Naive thymus-derived CD8-positive, alpha-beta T cell (primary cell): ENCODE measurements at regions not wholly inside any gene's neighbourhood (a gene's known extent, or its start where the extent isn't known, plus 50 kb on each side); places are given as distances from the start of the nearest gene placed in this dataset.

Experiments
- ATAC-seq, 2 donors: fragments of 150-1000 bp; cut with Tn5 transposase in 1 of 2; sonication (Bioruptor Pico), chemical (Tn5 transposase) in 1 of 2; 1 replicate in 1 of 2; 2 replicates in 1 of 2; pipeline ENCODE4 v1.10.0; 2021; ENCODE audit warnings: mild to moderate bottlenecking in 2 of 2, moderate library complexity in 2 of 2
- POLR2A ChIA-PET: fragments of 350-600 bp; sonication (Branson Sonifier 250); formaldehyde crosslinking; loops from one replicate; lab custom pipeline; 2021; ENCODE audit warnings: antibody characterized with exemption; lab: Charles Lee
- DNase-seq, 10 donors: peaks; one replicate each; pipeline versions ENCODE4 v3.0.0 to v3.0.0-alpha.2; 2020 to 2022
- H3K27ac Mint-ChIP-seq, 10 donors: one replicate each; pipeline ENCODE4 v1.8.0; 2020 to 2022; ENCODE audit warnings: mild to moderate bottlenecking in 10 of 10, mixed read lengths in 10 of 10, moderate library complexity in 4 of 10, inconsistent platforms in 1 of 10
- H3K27me3 Mint-ChIP-seq, 5 donors: one replicate each; pipeline ENCODE4 v1.8.0; 2021 to 2022; ENCODE audit warnings: mixed read lengths in 5 of 5
- H3K36me3 Mint-ChIP-seq, 3 donors: one replicate each; pipeline ENCODE4 v1.8.0; 2020 to 2022; ENCODE audit warnings: mixed read lengths in 3 of 3, mild to moderate bottlenecking in 2 of 3, inconsistent platforms in 1 of 3
- H3K4me1 Mint-ChIP-seq, 4 donors: one replicate each; pipeline ENCODE4 v1.8.0; 2021 to 2022; ENCODE audit warnings: mixed read lengths in 4 of 4
- H3K4me3 Mint-ChIP-seq, 10 donors: one replicate each; pipeline ENCODE4 v1.8.0; 2020 to 2022; ENCODE audit warnings: mild to moderate bottlenecking in 10 of 10, mixed read lengths in 10 of 10, moderate library complexity in 6 of 10, inconsistent platforms in 1 of 10
- H3K9me3 Mint-ChIP-seq, 9 donors: one replicate each; pipeline ENCODE4 v1.8.0; 2020 to 2022; ENCODE audit warnings: mixed read lengths in 9 of 9, mild to moderate bottlenecking in 3 of 9, inconsistent platforms in 1 of 9, moderate library complexity in 1 of 9

DNA sequence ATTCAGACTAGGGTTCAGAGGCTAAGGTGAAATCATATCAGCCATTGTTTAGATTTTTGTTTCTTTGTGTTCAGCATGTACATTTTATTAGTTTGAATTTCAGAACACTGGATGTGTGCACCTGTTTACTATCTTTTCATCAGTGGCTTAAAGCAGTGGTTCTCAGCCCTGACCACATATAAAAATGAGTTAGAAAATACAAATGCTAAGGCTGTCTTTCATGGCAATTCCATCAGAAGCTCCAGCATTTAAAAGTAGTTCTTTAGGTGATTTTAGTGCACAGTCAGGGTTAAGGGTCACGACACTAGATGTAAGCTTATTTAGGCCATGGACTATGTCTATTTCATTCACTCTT, 213.5 kb downstream of the NECTIN3 start:
- Mint-ChIP-seq H3K27me3 (no peaks in the 10 kb centered on the region), H3K4me1 (peaks cover 12 to 23% (median 20%) of the 10 kb centered on the region in 4 donors), H3K9me3 (no peaks in the 10 kb centered on the region), H3K36me3 (no peaks in the 10 kb centered on the region), H3K4me3 (no peak overlapping the region), H3K27ac (no peak overlapping the region)
- DNase-seq (no peak), ATAC-seq (no peak)
- POLR2A ChIA-PET = no interaction called here

DNA sequence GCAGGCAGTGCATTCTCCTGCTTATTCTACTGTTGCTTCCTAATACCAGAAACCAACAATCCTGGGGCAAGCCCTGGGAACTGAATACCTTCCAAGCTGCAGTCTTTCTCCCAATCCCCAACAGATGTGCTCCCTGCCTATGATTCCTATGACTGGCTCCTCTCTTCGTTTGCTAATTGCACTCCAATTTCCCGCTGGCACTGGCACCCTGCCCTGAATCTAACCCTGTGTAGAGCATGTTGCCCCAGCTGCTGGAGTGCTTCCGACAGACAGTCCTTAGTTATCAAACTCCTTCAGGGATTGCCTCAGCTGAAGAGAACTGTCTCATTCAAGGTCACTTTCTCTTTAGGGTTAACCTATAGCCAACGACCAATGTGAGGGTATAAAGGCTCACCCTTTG, 214.1 kb downstream of the NECTIN3 start:
- POLR2A ChIA-PET = no interaction called here
- H3K36me3 Mint-ChIP-seq = no peaks in the 10 kb centered on the region
- H3K4me1 Mint-ChIP-seq = peaks cover 12 to 23% (median 20%) of the 10 kb centered on the region in 4 donors
- H3K27ac Mint-ChIP-seq = no peak overlapping the region
- ATAC-seq = no peak
- no peak overlapping the region for H3K4me3 Mint-ChIP-seq
- no peaks in the 10 kb centered on the region for H3K9me3 Mint-ChIP-seq
- DNase-seq = no peak
- no peaks in the 10 kb centered on the region for H3K27me3 Mint-ChIP-seq

DNA sequence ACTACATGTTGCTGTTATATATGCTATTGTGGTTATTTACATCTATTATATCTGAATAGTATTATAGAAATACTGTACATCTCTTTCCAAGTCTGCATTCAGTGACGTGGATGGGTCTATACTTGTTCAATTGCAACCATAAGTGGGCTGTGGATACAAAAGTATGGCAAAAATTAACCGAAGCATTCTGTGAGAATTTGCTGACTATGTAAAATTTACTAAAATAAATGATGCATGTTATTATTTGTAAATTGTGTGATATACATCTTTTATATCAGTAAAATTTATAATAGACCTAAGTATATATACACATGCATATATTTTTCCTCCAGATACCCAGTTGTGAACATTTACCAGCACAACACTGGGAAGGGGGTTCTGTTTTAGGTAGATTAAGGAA, 215.1 kb downstream of the NECTIN3 start:
- Mint-ChIP-seq H3K36me3 (no peaks in the 10 kb centered on the region), H3K27me3 (no peaks in the 10 kb centered on the region), H3K27ac (no peak overlapping the region), H3K9me3 (no peaks in the 10 kb centered on the region), H3K4me3 (no peak overlapping the region), H3K4me1 (peaks cover 12 to 23% (median 20%) of the 10 kb centered on the region in 4 donors)
- no peak for ATAC-seq
- POLR2A ChIA-PET = no interaction called here
- no peak for DNase-seq

DNA sequence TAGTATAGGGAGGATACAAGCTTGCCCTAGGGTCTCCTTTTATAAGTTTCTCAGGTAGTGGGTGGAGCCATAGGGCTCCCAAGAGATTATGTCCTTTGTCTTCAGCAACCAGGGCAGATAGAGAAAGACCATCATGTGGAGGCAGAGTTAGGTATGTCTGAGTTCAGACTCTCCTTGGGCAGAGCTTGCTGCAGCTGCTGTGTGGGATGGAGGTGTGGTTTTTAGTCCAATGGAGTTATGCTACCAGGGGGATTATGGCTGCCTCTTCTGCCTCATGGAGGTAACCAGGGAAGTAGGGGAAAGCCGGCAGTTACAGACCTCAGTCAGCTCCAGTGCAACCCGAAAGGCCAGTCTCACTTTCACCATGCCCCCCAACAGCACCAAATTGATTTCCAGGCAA, 220.5 kb downstream of the NECTIN3 start:
- DNase-seq (no peak), ATAC-seq (no peak)
- Mint-ChIP-seq H3K27me3 (no peaks in the 10 kb centered on the region), H3K4me3 (no peak overlapping the region), H3K36me3 (no peaks in the 10 kb centered on the region), H3K27ac (peak overlapping the region in 1 of 10 donors; percentile 57), H3K4me1 (peaks cover 0 to 2% (median 0%) of the 10 kb centered on the region in 4 donors), H3K9me3 (no peaks in the 10 kb centered on the region)
- POLR2A ChIA-PET = interaction anchor here (0.7 kb wide), 1 partner anchor 18 kb away, joined by 3 read pairs; no protein-coding TSS in a partner anchor

DNA sequence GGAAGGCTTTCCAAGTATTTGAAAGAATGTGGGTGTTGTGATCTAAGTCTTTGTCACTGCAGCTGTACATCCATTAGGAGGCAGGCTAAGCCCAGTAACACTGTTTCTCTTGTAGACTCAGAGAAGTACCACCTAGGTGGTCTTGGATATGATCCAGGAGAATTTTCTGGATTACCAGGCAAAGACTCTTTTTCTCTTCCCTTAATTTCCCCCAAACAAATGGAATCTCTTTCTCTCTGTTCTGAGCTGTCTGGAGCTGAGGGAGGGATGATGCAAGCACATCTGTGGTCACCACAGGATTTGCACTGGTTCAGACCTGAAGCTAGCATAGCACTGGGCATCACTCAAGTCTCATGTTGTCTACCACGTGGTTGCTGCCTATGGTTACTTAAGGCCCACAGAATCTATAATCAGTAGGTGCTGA, 227.6 kb downstream of the NECTIN3 start:
- ATAC-seq (no peak), DNase-seq (no peak)
- Mint-ChIP-seq H3K4me3 (no peak overlapping the region), H3K9me3 (no peaks in the 10 kb centered on the region), H3K4me1 (peaks cover 5 to 18% (median 11%) of the 10 kb centered on the region in 4 donors), H3K27me3 (no peaks in the 10 kb centered on the region), H3K27ac (no peak overlapping the region), H3K36me3 (no peaks in the 10 kb centered on the region)
- POLR2A ChIA-PET = no interaction called here

DNA sequence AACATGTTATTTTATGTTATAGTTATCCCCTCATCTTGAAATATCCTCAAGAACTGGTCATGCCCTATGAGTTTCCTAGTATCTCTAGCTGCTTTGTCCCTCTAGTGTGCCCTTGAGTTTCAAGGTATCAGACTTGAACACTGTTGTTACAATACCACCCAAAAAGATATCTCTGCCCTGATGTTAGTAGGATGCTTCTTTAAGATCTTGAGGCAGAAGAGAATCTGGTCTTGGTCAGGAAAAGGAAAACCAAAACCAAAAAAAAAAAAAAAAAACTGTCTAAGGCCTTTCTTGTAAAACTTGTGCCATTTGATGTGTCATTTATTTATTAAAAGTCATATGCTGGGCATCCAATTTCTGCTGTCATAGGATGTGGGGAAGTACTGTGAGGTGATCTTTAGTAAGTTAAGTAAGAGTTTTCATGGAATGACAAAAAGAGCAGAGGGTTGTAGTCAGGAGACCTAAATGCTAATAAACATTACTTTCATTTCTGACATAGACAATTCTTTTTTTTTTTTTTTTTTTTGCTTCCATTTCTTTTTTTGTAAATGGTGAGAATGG, 229.7 kb downstream of the NECTIN3 start:
- ATAC-seq = no peak

DNA sequence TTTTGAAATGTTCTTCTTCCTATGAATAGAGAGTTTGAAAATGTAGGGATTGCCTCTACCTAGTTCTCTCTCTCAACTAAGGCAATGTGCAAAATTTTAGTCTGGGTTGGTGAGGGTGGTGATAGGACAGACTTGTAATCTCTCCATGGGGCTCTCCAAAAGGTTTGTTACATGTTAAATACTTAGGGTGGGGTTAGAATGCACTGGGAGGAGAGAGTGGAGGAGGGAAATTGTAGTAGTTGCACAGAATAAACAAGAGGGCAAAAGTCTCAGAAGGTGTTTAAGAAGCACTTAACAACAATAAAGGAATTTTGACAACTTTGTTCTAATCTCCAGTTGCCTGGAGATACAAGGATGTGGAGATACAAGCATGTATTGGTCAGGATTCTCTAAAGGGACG, 230.4 kb downstream of the NECTIN3 start:
- Mint-ChIP-seq H3K4me1 (peaks cover 5 to 20% (median 11%) of the 10 kb centered on the region in 4 donors), H3K27me3 (peaks cover 0 to 6% (median 0%) of the 10 kb centered on the region in 5 donors), H3K36me3 (no peaks in the 10 kb centered on the region), H3K27ac (no peak overlapping the region), H3K4me3 (no peak overlapping the region), H3K9me3 (no peaks in the 10 kb centered on the region)
- no peak for ATAC-seq
- DNase-seq = no peak
- POLR2A ChIA-PET = no interaction called here

More for the DNA sequence above, 229.7 kb downstream of the NECTIN3 start:
- Mint-ChIP-seq H3K4me1 (peaks cover 5 to 20% (median 11%) of the 10 kb centered on the region in 4 donors), H3K27ac (peak overlapping the region in 1 of 10 donors; percentile 20), H3K27me3 (peaks cover 0 to 6% (median 0%) of the 10 kb centered on the region in 5 donors), H3K4me3 (peak overlapping the region in 1 of 10 donors; percentile 8), H3K36me3 (no peaks in the 10 kb centered on the region), H3K9me3 (no peaks in the 10 kb centered on the region)
- no peak for DNase-seq
- POLR2A ChIA-PET = no interaction called here

DNA sequence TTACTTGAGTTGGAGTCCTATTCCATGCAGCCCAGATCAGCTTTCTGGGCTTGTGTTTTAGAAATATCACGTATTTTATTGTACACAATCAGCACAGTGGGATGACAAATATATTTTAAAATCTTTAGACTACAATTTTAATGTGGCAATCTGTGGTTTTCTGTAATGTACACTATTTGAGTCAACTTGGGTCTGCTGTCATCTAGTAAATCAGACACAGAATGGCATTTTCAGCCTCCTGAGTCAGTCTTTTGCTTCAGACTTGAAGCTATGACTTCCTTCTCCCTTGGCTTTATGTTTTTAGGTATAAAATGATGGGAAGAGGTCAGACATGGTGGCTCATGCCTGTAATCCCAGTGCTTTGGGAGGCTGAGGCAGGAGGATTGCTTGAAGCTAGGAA, 232.1 kb downstream of the NECTIN3 start:
- Mint-ChIP-seq H3K4me3 (no peak overlapping the region), H3K27ac (peak overlapping the region in 2 of 10 donors; percentile 46 to 51), H3K27me3 (peaks cover 0 to 6% (median 0%) of the 10 kb centered on the region in 5 donors), H3K9me3 (no peaks in the 10 kb centered on the region), H3K4me1 (peaks cover 3 to 20% (median 11%) of the 10 kb centered on the region in 4 donors), H3K36me3 (no peaks in the 10 kb centered on the region)
- no peak for DNase-seq
- ATAC-seq = no peak
- POLR2A ChIA-PET = no interaction called here

DNA sequence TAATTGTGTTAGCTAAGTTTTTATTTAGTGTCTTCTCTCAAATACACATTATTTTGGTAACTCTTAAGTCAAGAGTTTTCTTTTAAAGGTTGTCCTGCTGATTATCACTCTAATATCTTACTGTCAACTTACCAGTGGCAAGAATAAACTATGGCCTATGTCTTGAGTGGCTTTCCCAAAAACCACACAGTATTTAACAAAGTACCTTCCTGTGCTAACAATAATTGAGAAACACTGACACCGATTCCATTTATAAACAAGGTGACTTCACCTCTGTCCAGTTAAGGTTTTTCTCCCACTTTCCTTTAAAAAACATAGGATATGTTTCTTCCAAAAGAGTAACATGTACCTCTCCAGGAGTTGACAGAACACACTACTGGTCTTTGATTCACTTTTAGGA, 234.3 kb upstream of the CD96 start:
- DNase-seq (no peak), ATAC-seq (no peak)
- Mint-ChIP-seq H3K27me3 (peaks cover 0 to 6% (median 0%) of the 10 kb centered on the region in 5 donors), H3K27ac (no peak overlapping the region), H3K4me1 (peaks cover 6 to 31% (median 24%) of the 10 kb centered on the region in 4 donors), H3K36me3 (no peaks in the 10 kb centered on the region), H3K9me3 (no peaks in the 10 kb centered on the region), H3K4me3 (no peak overlapping the region)
- POLR2A ChIA-PET = no interaction called here

DNA sequence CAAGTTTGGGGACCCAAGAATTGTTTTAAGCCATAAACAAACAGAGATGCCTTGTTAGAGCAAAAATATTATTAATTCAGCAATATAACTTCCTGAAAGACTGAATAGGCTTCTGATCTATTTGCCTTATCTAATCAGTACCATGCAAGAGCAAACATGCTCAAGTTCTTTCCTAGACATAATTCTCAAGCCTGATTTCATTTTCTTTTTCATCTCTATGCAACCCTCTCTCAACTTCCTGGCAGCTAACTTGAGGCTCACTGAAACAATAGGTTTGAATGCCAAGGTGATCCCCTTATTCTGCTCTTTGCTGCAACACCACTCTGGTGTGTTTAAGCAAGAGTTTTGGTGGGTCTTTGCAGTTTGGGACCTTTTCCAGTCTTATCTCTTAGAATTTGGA, 230.9 kb upstream of the CD96 start:
- Mint-ChIP-seq H3K36me3 (no peaks in the 10 kb centered on the region), H3K27me3 (no peaks in the 10 kb centered on the region), H3K4me3 (peak overlapping the region in 9 of 10 donors; percentile 3 to 75 (median 50)), H3K27ac (peak overlapping the region; percentile 67 to 98 (median 93)), H3K9me3 (no peaks in the 10 kb centered on the region), H3K4me1 (peaks cover 11 to 36% (median 24%) of the 10 kb centered on the region in 4 donors)
- ATAC-seq (peak; percentile 74 to 75), DNase-seq (peak in 2 of 10 donors; percentile 29 to 33)
- POLR2A ChIA-PET = no interaction called here

DNA sequence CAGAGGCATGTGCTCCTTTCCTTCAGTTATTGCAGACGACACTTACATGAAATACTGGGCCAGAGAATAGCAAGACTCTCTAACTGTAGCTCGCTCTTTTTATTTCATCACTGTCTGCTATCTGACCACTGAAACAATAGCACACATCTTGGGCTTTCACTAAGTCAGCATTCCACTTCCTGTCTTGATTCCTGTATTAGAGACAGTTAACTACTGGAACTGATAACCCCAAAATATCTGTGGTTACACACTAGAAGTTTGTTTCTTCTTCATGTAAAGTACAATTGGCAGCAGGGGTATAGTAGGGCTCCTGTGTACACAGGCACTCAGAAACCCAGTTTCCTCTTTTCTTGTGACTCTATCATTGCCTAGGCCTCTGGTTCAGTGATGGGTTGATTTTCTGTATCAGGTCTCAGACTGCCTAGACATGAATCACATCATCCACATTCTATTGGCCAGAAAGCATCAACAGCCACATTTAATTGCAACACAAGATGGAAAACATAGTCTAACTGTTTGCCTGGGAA, 230.2 kb upstream of the CD96 start:
- Mint-ChIP-seq H3K4me3 (peak overlapping the region; percentile 1 to 68 (median 54)), H3K4me1 (peaks cover 11 to 36% (median 24%) of the 10 kb centered on the region in 4 donors), H3K27ac (peak overlapping the region; percentile 67 to 98 (median 92)), H3K36me3 (no peaks in the 10 kb centered on the region), H3K27me3 (no peaks in the 10 kb centered on the region), H3K9me3 (no peaks in the 10 kb centered on the region)
- POLR2A ChIA-PET = no interaction called here
- ATAC-seq = peak; percentile 50 to 55
- DNase-seq = peak in 1 of 10 donors; percentile 5

DNA sequence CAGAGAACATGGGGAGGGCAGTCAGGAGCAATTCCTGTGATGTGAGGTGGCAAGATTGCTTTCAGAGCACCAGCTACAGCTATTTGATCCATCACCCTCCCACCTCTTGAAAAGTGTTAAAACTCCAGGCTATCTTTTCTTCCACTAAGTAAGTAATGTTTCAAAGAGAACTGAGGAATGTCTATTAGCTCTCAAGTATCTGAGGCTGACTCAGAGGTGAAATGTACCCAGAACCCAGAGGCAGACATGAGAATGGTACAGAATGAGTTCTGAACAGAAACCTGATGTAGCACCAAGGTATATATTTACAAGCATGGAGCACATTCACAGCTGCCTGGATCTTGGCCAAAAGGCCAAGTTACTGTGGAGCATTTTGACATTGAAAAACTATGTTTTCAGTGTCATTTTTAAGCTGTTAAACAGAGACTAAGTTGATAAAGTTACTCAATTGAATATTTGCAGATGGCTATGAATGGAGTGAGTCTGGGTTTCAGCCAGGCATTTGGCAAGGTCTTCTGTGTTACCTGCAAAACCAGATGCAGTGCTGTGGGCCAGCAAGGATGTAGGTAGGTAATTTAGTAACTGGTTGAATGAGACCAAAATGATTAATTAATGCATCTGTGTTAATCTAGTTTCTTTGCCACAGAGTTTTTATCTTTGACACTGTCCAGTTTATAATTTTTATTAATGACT, 227.7 kb upstream of the CD96 start:
- H3K27ac Mint-ChIP-seq = peak overlapping the region in 4 of 10 donors; percentile 23 to 84 (median 49)
- peaks cover 11 to 36% (median 24%) of the 10 kb centered on the region in 4 donors for H3K4me1 Mint-ChIP-seq
- no peak overlapping the region for H3K4me3 Mint-ChIP-seq
- no peak for DNase-seq
- no peaks in the 10 kb centered on the region for H3K27me3 Mint-ChIP-seq
- ATAC-seq = no peak
- POLR2A ChIA-PET = no interaction called here
- H3K9me3 Mint-ChIP-seq = no peaks in the 10 kb centered on the region
- no peaks in the 10 kb centered on the region for H3K36me3 Mint-ChIP-seq

DNA sequence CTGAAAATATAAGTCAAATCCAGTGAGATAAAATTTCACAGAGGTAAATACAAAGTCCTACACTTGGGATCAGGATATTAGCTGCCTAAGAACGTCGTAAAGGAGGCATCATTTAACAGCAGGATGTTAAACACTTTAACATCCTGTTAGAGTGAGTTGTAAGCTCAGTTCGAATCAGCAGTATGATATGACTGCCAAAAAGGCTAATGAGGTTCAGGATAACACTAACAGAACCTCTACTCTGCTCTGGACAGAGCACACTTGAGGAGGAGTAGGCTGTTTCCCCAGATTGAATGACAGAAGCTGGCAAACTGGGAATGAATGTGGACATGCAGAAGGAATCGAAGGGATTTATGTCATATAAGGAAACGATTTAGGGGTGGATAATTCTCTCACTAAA, 227.1 kb upstream of the CD96 start:
- ATAC-seq (peak in 1 of 2 donors; percentile 29), DNase-seq (no peak)
- Mint-ChIP-seq H3K4me1 (peaks cover 11 to 36% (median 23%) of the 10 kb centered on the region in 4 donors), H3K36me3 (no peaks in the 10 kb centered on the region), H3K9me3 (no peaks in the 10 kb centered on the region), H3K27me3 (no peaks in the 10 kb centered on the region), H3K4me3 (no peak overlapping the region), H3K27ac (no peak overlapping the region)
- POLR2A ChIA-PET = no interaction called here
